ENCODE measurements at regions not wholly inside any gene's neighbourhood (a gene's known extent, or its start where the extent isn't known, plus 50 kb on each side); places are given as distances from the start of the nearest gene placed in this dataset.
A peak's percentile ranks its signal among the peaks of the same experiment; 100 is the strongest.

GRCh38 chr3:181493423-181493822 is 218.3 kb upstream of the SOX2 start:
- TF ChIP-seq CHD2 (IDR thresholded peaks at IDR 0.05; ENCODE audit: low read length, partially characterized antibody) (no peak), REST (IDR thresholded peaks at IDR 0.05; ENCODE audit: low read depth, low read length) (no peak), YY1 (IDR thresholded peaks at IDR 0.05; ENCODE audit: low read depth) (no peak), TCF12 (IDR thresholded peaks at IDR 0.05) (no peak; the same call in 1 of the 2 replicates), EP300 (IDR thresholded peaks at IDR 0.05; ENCODE audit: borderline replicate concordance in 1 of 2, low read depth in 1 of 2, low read length in 1 of 2) (peak in 1 of 2 experiments; percentile 35; a peak in 1 of 4 replicates), GATA2 (CRISPR knock-in tag; IDR thresholded peaks at IDR 0.05) (no peak), NFIC (IDR thresholded peaks at IDR 0.05; ENCODE audit: borderline replicate concordance) (no peak), POLR2AphosphoS5 (IDR thresholded peaks at IDR 0.05; ENCODE audit: low read depth, low read length) (no peak), SMC3 (IDR thresholded peaks at IDR 0.05; ENCODE audit: low read depth, low read length) (no peak)
- TF ChIP-seq, protein P1, sequence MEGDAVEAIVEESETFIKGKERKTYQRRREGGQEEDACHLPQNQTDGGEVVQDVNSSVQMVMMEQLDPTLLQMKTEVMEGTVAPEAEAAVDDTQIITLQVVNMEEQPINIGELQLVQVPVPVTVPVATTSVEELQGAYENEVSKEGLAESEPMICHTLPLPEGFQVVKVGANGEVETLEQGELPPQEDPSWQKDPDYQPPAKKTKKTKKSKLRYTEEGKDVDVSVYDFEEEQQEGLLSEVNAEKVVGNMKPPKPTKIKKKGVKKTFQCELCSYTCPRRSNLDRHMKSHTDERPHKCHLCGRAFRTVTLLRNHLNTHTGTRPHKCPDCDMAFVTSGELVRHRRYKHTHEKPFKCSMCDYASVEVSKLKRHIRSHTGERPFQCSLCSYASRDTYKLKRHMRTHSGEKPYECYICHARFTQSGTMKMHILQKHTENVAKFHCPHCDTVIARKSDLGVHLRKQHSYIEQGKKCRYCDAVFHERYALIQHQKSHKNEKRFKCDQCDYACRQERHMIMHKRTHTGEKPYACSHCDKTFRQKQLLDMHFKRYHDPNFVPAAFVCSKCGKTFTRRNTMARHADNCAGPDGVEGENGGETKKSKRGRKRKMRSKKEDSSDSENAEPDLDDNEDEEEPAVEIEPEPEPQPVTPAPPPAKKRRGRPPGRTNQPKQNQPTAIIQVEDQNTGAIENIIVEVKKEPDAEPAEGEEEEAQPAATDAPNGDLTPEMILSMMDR (IDR thresholded peaks at IDR 0.05): no peak
- TF ChIP-seq, protein P2, sequence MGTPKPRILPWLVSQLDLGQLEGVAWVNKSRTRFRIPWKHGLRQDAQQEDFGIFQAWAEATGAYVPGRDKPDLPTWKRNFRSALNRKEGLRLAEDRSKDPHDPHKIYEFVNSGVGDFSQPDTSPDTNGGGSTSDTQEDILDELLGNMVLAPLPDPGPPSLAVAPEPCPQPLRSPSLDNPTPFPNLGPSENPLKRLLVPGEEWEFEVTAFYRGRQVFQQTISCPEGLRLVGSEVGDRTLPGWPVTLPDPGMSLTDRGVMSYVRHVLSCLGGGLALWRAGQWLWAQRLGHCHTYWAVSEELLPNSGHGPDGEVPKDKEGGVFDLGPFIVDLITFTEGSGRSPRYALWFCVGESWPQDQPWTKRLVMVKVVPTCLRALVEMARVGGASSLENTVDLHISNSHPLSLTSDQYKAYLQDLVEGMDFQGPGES (IDR thresholded peaks at IDR 0.05; ENCODE audit: low read depth, low read length): no peak

All from SK-N-SH (cell line).